GM18520 (cell line): ENCODE measurements at regions not wholly inside any gene's neighbourhood (a gene's known extent, or its start where the extent isn't known, plus 50 kb on each side); places are given as distances from the start of the nearest gene placed in this dataset.
"Not testable (repeated sequence)": the region's sequence is repeated elsewhere in the genome, so short reads cannot be mapped to it uniquely, and the experiment has no call there.

Source experiments
- ATAC-seq: cut with Tn5 transposase; IDR thresholded peaks from one replicate; pipeline ENCODE4 v1.9.1; 2021; ENCODE audit not compliant: unreplicated experiment

GRCh38 chr20:11976966-11977365 is 59.3 kb downstream of the BTBD3 start:
- no peak for ATAC-seq

- ATAC-seq = no peak
These were observed 60.8 kb downstream of the BTBD3 start for GRCh38 chr20:11978496-11978895.

GRCh38 chr20:11979306-11979990 is 61.8 kb downstream of the BTBD3 start:
- ATAC-seq = peak; percentile 40

GRCh38 chr20:11980263-11980662 is 62.6 kb downstream of the BTBD3 start:
- no peak for ATAC-seq

- no peak for ATAC-seq
These were observed 63.8 kb downstream of the BTBD3 start for GRCh38 chr20:11981366-11981947.

GRCh38 chr20:11982289-11982954 is 64.7 kb downstream of the BTBD3 start:
- ATAC-seq = no peak

GRCh38 chr20:11982955-11983470 is 65.3 kb downstream of the BTBD3 start:
- ATAC-seq = no peak

GRCh38 chr20:11986954-11987353 is 69.3 kb downstream of the BTBD3 start:
- ATAC-seq = no peak

GRCh38 chr20:11987526-11987925 is 69.8 kb downstream of the BTBD3 start:
- no peak for ATAC-seq

GRCh38 chr20:11989018-11989771 is 71.5 kb downstream of the BTBD3 start:
- no peak for ATAC-seq

- ATAC-seq = no peak
These were observed 74.7 kb downstream of the BTBD3 start for GRCh38 chr20:11992426-11992825.

GRCh38 chr20:11993886-11994461 is 76.3 kb downstream of the BTBD3 start:
- ATAC-seq = no peak

- no peak for ATAC-seq
These were observed 78.3 kb downstream of the BTBD3 start for GRCh38 chr20:11995805-11996567.

GRCh38 chr20:12004776-12005175 is 87.1 kb downstream of the BTBD3 start:
- ATAC-seq = not testable (repeated sequence)

GRCh38 chr20:12012241-12013222 is 94.8 kb downstream of the BTBD3 start:
- ATAC-seq = no peak

- ATAC-seq = no peak
These were observed 96.6 kb downstream of the BTBD3 start for GRCh38 chr20:12014276-12014675.

GRCh38 chr20:12014736-12015135 is 97.0 kb downstream of the BTBD3 start:
- ATAC-seq = no peak

GRCh38 chr20:12016291-12016690 is 98.6 kb downstream of the BTBD3 start:
- no peak for ATAC-seq

- ATAC-seq = no peak
These were observed 102.0 kb downstream of the BTBD3 start for GRCh38 chr20:12019715-12020114.
